BLaER1 (cell line): ENCODE measurements at regions not wholly inside any gene's neighbourhood (a gene's known extent, or its start where the extent isn't known, plus 50 kb on each side); places are given as distances from the start of the nearest gene placed in this dataset.

Source experiments
- H3K27ac ChIP-seq: shearing (Covaris generic); formaldehyde crosslinking; 2 replicates; pipeline ENCODE4 v1.8.1; 2022
- H3K27me3 ChIP-seq: shearing (Covaris generic); formaldehyde crosslinking; 2 replicates; pipeline ENCODE4 v1.8.1; 2022
- H3K36me3 ChIP-seq: shearing (Covaris generic); formaldehyde crosslinking; 2 replicates; pipeline ENCODE4 v1.8.1; 2022
- H3K4me1 ChIP-seq: shearing (Covaris generic); formaldehyde crosslinking; 2 replicates; pipeline ENCODE4 v1.8.1; 2022
- H3K4me2 ChIP-seq: shearing (Covaris generic); formaldehyde crosslinking; 2 replicates; pipeline ENCODE4 v1.8.1; 2022
- H3K4me3 ChIP-seq: shearing (Covaris generic); formaldehyde crosslinking; 2 replicates; pipeline ENCODE4 v1.8.1; 2022
- H3K9ac ChIP-seq: shearing (Covaris generic); formaldehyde crosslinking; 2 replicates; pipeline ENCODE4 v1.8.1; 2022
- H3K9me3 ChIP-seq: shearing (Covaris generic); formaldehyde crosslinking; 2 replicates; pipeline ENCODE4 v1.8.1; 2022
- H4K20me1 ChIP-seq: shearing (Covaris generic); formaldehyde crosslinking; 2 replicates; pipeline ENCODE4 v1.8.1; 2022
- Cebpa-rat ChIP-seq: shearing (Covaris generic); IDR thresholded peaks from 2 replicates; pipeline ENCODE4 v1.8.1; 2022

GRCh38 chr6:165961233-165961632 lies 206.4 kb downstream of the TBXT start:
- H3K4me2 ChIP-seq = no peak overlapping the region
- H4K20me1 ChIP-seq = no peaks in the 10 kb centered on the region
- no peaks in the 10 kb centered on the region for H3K27me3 ChIP-seq
- no peak for TF ChIP-seq Cebpa-rat
- no peak overlapping the region for H3K4me3 ChIP-seq
- no peaks in the 10 kb centered on the region for H3K36me3 ChIP-seq
- H3K4me1 ChIP-seq = no peaks in the 10 kb centered on the region
- H3K27ac ChIP-seq = no peak overlapping the region
- no peak overlapping the region for H3K9ac ChIP-seq
- peaks cover 5% of the 10 kb centered on the region; the same call in 1 of the 2 replicates for H3K9me3 ChIP-seq

GRCh38 chr6:165960695-165961094 lies 207.0 kb downstream of the TBXT start:
- Histone ChIP-seq H3K4me1 (no peaks in the 10 kb centered on the region), H3K27ac (no peak overlapping the region), H3K4me3 (no peak overlapping the region), H4K20me1 (no peaks in the 10 kb centered on the region), H3K9me3 (peaks cover 5% of the 10 kb centered on the region; the same call in 1 of the 2 replicates), H3K9ac (no peak overlapping the region), H3K27me3 (no peaks in the 10 kb centered on the region), H3K4me2 (no peak overlapping the region), H3K36me3 (no peaks in the 10 kb centered on the region)
- no peak for TF ChIP-seq Cebpa-rat

GRCh38 chr6:165959627-165960026 lies 208.0 kb downstream of the TBXT start:
- Histone ChIP-seq H3K9ac (no peak overlapping the region), H3K27ac (no peak overlapping the region), H3K9me3 (peaks cover 5% of the 10 kb centered on the region; the same call in 1 of the 2 replicates), H3K36me3 (no peaks in the 10 kb centered on the region), H3K4me2 (no peak overlapping the region), H3K4me1 (no peaks in the 10 kb centered on the region), H4K20me1 (no peaks in the 10 kb centered on the region), H3K27me3 (no peaks in the 10 kb centered on the region), H3K4me3 (no peak overlapping the region)
- TF ChIP-seq Cebpa-rat = no peak

- no peak overlapping the region for H3K4me2 ChIP-seq
- no peaks in the 10 kb centered on the region for H3K36me3 ChIP-seq
- H3K9me3 ChIP-seq = peaks cover 5% of the 10 kb centered on the region; the same call in 1 of the 2 replicates
- no peak overlapping the region for H3K4me3 ChIP-seq
- H3K27ac ChIP-seq = no peak overlapping the region
- no peaks in the 10 kb centered on the region for H3K27me3 ChIP-seq
- no peak overlapping the region for H3K9ac ChIP-seq
- TF ChIP-seq Cebpa-rat = no peak
- H3K4me1 ChIP-seq = no peaks in the 10 kb centered on the region
- no peaks in the 10 kb centered on the region for H4K20me1 ChIP-seq
These were observed 210.8 kb downstream of the TBXT start for GRCh38 chr6:165956874-165957273.

- H4K20me1 ChIP-seq = no peaks in the 10 kb centered on the region
- no peaks in the 10 kb centered on the region for H3K27me3 ChIP-seq
- no peak overlapping the region for H3K9ac ChIP-seq
- H3K4me2 ChIP-seq = no peak overlapping the region
- H3K4me3 ChIP-seq = no peak overlapping the region
- H3K9me3 ChIP-seq = no peaks in the 10 kb centered on the region
- H3K36me3 ChIP-seq = no peaks in the 10 kb centered on the region
- no peak overlapping the region for H3K27ac ChIP-seq
- no peaks in the 10 kb centered on the region for H3K4me1 ChIP-seq
- no peak for TF ChIP-seq Cebpa-rat
These were observed 215.1 kb downstream of the TBXT start for GRCh38 chr6:165952514-165952913.

- H3K27me3 ChIP-seq = no peaks in the 10 kb centered on the region
- TF ChIP-seq Cebpa-rat = no peak
- no peaks in the 10 kb centered on the region for H3K4me1 ChIP-seq
- H3K36me3 ChIP-seq = no peaks in the 10 kb centered on the region
- H3K4me2 ChIP-seq = no peak overlapping the region
- H3K27ac ChIP-seq = no peak overlapping the region
- H3K9ac ChIP-seq = no peak overlapping the region
- H3K9me3 ChIP-seq = 0 out of 2 replicates have a peak, but pooled peaks cover 3% of the 10 kb centered on the region
- no peaks in the 10 kb centered on the region for H4K20me1 ChIP-seq
- no peak overlapping the region for H3K4me3 ChIP-seq
These were observed 217.3 kb downstream of the TBXT start for GRCh38 chr6:165950316-165950715.

- no peak overlapping the region for H3K27ac ChIP-seq
- H3K36me3 ChIP-seq = no peaks in the 10 kb centered on the region
- H3K9ac ChIP-seq = no peak overlapping the region
- 0 out of 2 replicates have a peak, but pooled peaks cover 13% of the 10 kb centered on the region for H3K9me3 ChIP-seq
- no peaks in the 10 kb centered on the region for H3K27me3 ChIP-seq
- no peak overlapping the region for H3K4me3 ChIP-seq
- no peak overlapping the region for H3K4me2 ChIP-seq
- 0 out of 2 replicates have a peak, but pooled peaks cover 2% of the 10 kb centered on the region for H3K4me1 ChIP-seq
- H4K20me1 ChIP-seq = no peaks in the 10 kb centered on the region
- no peak for TF ChIP-seq Cebpa-rat
These were observed 218.3 kb downstream of the TBXT start for GRCh38 chr6:165949324-165949723.

GRCh38 chr6:165944002-165944466 lies 223.6 kb downstream of the TBXT start:
- Histone ChIP-seq H3K9me3 (peaks cover 41% of the 10 kb centered on the region), H4K20me1 (no peaks in the 10 kb centered on the region), H3K27me3 (no peaks in the 10 kb centered on the region), H3K9ac (no peak overlapping the region), H3K4me1 (peaks cover 12% of the 10 kb centered on the region; the same call in 1 of the 2 replicates), H3K36me3 (no peaks in the 10 kb centered on the region), H3K27ac (no peak overlapping the region), H3K4me2 (0 out of 2 replicates have a peak overlapping the region, but pooled peaks have one; percentile 4), H3K4me3 (no peak overlapping the region)
- no peak for TF ChIP-seq Cebpa-rat

- no peak overlapping the region for H3K4me2 ChIP-seq
- H3K36me3 ChIP-seq = no peaks in the 10 kb centered on the region
- H4K20me1 ChIP-seq = no peaks in the 10 kb centered on the region
- peaks cover 12% of the 10 kb centered on the region; the same call in 1 of the 2 replicates for H3K4me1 ChIP-seq
- no peaks in the 10 kb centered on the region for H3K27me3 ChIP-seq
- no peak overlapping the region for H3K4me3 ChIP-seq
- peaks cover 41% of the 10 kb centered on the region for H3K9me3 ChIP-seq
- H3K27ac ChIP-seq = no peak overlapping the region
- no peak overlapping the region for H3K9ac ChIP-seq
- TF ChIP-seq Cebpa-rat = no peak
These were observed 225.9 kb downstream of the TBXT start for GRCh38 chr6:165941786-165942185.

GRCh38 chr6:165941249-165941775 lies 226.3 kb downstream of the TBXT start:
- peaks cover 12% of the 10 kb centered on the region; the same call in 1 of the 2 replicates for H3K4me1 ChIP-seq
- TF ChIP-seq Cebpa-rat = no peak
- H3K27me3 ChIP-seq = no peaks in the 10 kb centered on the region
- no peaks in the 10 kb centered on the region for H3K36me3 ChIP-seq
- H3K4me3 ChIP-seq = no peak overlapping the region
- no peak overlapping the region for H3K27ac ChIP-seq
- H4K20me1 ChIP-seq = no peaks in the 10 kb centered on the region
- peaks cover 41% of the 10 kb centered on the region for H3K9me3 ChIP-seq
- H3K9ac ChIP-seq = no peak overlapping the region
- no peak overlapping the region for H3K4me2 ChIP-seq
